ENCODE measurements at regions not wholly inside any gene's neighbourhood (a gene's known extent, or its start where the extent isn't known, plus 50 kb on each side); places are given as distances from the start of the nearest gene placed in this dataset.

DNA sequence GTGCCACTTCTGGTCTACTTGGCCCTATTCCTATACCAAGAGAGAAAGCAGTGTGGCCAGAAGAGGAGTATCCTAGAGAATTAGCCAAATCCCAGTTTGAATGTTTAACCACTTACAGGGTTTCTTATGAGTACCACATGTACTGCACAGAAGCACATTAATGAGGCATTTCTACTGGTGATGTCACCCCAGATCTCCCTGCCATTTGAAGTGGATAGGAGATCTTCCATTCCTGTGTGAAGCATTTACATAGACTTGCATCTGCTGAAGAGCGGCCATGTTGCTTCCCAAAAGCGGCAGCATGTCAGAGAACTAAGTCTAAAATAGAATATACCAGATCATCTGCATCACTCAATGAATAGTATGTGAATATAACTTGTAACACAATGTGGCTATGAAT lies 108.4 kb upstream of the TUSC7 start:
- H3K27me3 ChIP-seq: no peaks in the 10 kb centered on the region
- no peaks in the 10 kb centered on the region for H3K36me3 ChIP-seq
- H3K4me3 ChIP-seq: no peak overlapping the region
- no peaks in the 10 kb centered on the region for H3K9me3 ChIP-seq
- no peaks in the 10 kb centered on the region for H3K4me1 ChIP-seq
- TF ChIP-seq POLR2AphosphoS5 (IDR thresholded peaks at IDR 0.05): no peak
- TF ChIP-seq, protein P1, sequence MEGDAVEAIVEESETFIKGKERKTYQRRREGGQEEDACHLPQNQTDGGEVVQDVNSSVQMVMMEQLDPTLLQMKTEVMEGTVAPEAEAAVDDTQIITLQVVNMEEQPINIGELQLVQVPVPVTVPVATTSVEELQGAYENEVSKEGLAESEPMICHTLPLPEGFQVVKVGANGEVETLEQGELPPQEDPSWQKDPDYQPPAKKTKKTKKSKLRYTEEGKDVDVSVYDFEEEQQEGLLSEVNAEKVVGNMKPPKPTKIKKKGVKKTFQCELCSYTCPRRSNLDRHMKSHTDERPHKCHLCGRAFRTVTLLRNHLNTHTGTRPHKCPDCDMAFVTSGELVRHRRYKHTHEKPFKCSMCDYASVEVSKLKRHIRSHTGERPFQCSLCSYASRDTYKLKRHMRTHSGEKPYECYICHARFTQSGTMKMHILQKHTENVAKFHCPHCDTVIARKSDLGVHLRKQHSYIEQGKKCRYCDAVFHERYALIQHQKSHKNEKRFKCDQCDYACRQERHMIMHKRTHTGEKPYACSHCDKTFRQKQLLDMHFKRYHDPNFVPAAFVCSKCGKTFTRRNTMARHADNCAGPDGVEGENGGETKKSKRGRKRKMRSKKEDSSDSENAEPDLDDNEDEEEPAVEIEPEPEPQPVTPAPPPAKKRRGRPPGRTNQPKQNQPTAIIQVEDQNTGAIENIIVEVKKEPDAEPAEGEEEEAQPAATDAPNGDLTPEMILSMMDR (IDR thresholded peaks at IDR 0.05): no peak
- no peak for TF ChIP-seq POLR2A (IDR thresholded peaks at IDR 0.05)
- no peak for TF ChIP-seq EP300 (IDR thresholded peaks at IDR 0.05)
- intact Hi-C loops (cut with DNase I; ENCODE audit: low total_unique reads): no loop called here
- WGBS, 5 donors: 89 to 95% (median 93%) methylated on average over 2 of the region's 2 CpGs
- DNase-seq: no peak
- no peak overlapping the region for H3K27ac ChIP-seq

GRCh38 chr3:116607205-116607604 lies 102.4 kb upstream of the TUSC7 start:
- peaks cover 0 to 8% (median 0%) of the 10 kb centered on the region in 4 donors for H3K9me3 ChIP-seq
- H3K36me3 ChIP-seq: no peaks in the 10 kb centered on the region
- intact Hi-C loops (cut with DNase I; ENCODE audit: low total_unique reads): no loop called here
- TF ChIP-seq POLR2AphosphoS5 (IDR thresholded peaks at IDR 0.05) (no peak), EP300 (IDR thresholded peaks at IDR 0.05) (no peak), POLR2A (IDR thresholded peaks at IDR 0.05) (no peak)
- TF ChIP-seq, protein P1 (IDR thresholded peaks at IDR 0.05): no peak
- no peak for DNase-seq
- H3K27ac ChIP-seq: no peak overlapping the region
- H3K4me1 ChIP-seq: no peaks in the 10 kb centered on the region
- no peak overlapping the region for H3K4me3 ChIP-seq
- no peaks in the 10 kb centered on the region for H3K27me3 ChIP-seq
- 72 to 86% (median 83%) methylated on average over 5 of the region's 5 CpGs for WGBS, 5 donors

DNA sequence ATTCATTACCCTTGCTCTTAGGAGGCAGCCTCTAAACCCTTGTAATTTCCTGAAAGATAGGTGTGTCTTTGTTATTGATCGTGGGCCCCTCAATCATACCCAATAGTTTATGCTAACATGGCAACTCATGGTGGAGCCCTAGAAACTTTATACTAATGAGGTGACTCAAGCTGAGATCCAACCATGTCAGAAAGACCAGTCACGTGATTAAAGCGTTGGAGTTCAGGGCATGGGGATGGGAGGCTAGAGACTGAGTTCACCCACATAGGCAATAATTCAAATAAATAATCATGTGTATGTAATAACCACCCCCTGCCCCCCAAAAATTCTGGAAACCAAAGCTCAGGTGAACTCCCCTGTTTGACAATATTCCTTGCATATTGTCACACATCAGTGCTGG lies 99.5 kb upstream of the TUSC7 start:
- Histone ChIP-seq H3K27ac (no peak overlapping the region), H3K9me3 (peaks cover 0 to 8% (median 0%) of the 10 kb centered on the region in 4 donors), H3K27me3 (no peaks in the 10 kb centered on the region), H3K4me1 (no peaks in the 10 kb centered on the region), H3K36me3 (no peaks in the 10 kb centered on the region), H3K4me3 (no peak overlapping the region)
- DNase-seq: no peak
- TF ChIP-seq EP300 (IDR thresholded peaks at IDR 0.05) (no peak), POLR2A (IDR thresholded peaks at IDR 0.05) (no peak), POLR2AphosphoS5 (IDR thresholded peaks at IDR 0.05) (no peak)
- TF ChIP-seq, protein P1 (IDR thresholded peaks at IDR 0.05): no peak
- 84 to 96% (median 87%) methylated on average over 3 of the region's 3 CpGs for WGBS, 5 donors
- intact Hi-C loops (cut with DNase I; ENCODE audit: low total_unique reads): no loop called here

GRCh38 chr3:116614795-116615362 lies 94.7 kb upstream of the TUSC7 start:
- no peaks in the 10 kb centered on the region for H3K36me3 ChIP-seq
- no peaks in the 10 kb centered on the region for H3K4me1 ChIP-seq
- no peak for DNase-seq
- H3K27ac ChIP-seq: no peak overlapping the region
- TF ChIP-seq, protein P1 (IDR thresholded peaks at IDR 0.05): peak in 1 of 7 experiments; percentile 38
- TF ChIP-seq EP300 (IDR thresholded peaks at IDR 0.05): no peak
- no peaks in the 10 kb centered on the region for H3K27me3 ChIP-seq
- no peak overlapping the region for H3K4me3 ChIP-seq
- intact Hi-C loops (cut with DNase I; ENCODE audit: low total_unique reads): no loop called here
- no peaks in the 10 kb centered on the region for H3K9me3 ChIP-seq
- WGBS, 5 donors: 33 to 46% (median 42%) methylated on average over 4 of the region's 4 CpGs
